ENCODE measurements at regions not wholly inside any gene's neighbourhood (a gene's known extent, or its start where the extent isn't known, plus 50 kb on each side); places are given as distances from the start of the nearest gene placed in this dataset.
"Not testable (repeated sequence)": the region's sequence is repeated elsewhere in the genome, so short reads cannot be mapped to it uniquely, and the experiment has no call there.

GRCh38 chr10:90051474-90051873, 350.1 kb downstream of the KIF20B start:
- no peak overlapping the region for H3K27ac ChIP-seq
- DNase-seq (ENCODE audit: low read depth, low spot score), result no peak
- TF ChIP-seq POLR2AphosphoS5 (IDR thresholded peaks at IDR 0.05; ENCODE audit: borderline replicate concordance, low read depth, low read length), result no peak
- TF ChIP-seq EZH2 (IDR thresholded peaks at IDR 0.05), result no peak
- no peak for TF ChIP-seq FOXP2 (optimal IDR thresholded peaks at IDR 0.05; ENCODE audit: control extremely low read depth, extremely low read length, insufficient read depth)
- H3K9ac ChIP-seq (ENCODE audit: insufficient read length), result no peak overlapping the region
- H3K36me3 ChIP-seq (ENCODE audit: insufficient read depth, low read length), result no peaks in the 10 kb centered on the region
- no peak overlapping the region for H3K4me3 ChIP-seq
- H3K9me3 ChIP-seq (ENCODE audit: low read depth, low read length), result no peaks in the 10 kb centered on the region

- no peaks in the 10 kb centered on the region for H3K9me3 ChIP-seq (ENCODE audit: low read depth, low read length)
- H3K9ac ChIP-seq (ENCODE audit: insufficient read length), result no peak overlapping the region
- TF ChIP-seq EZH2 (IDR thresholded peaks at IDR 0.05) (no peak), FOXP2 (optimal IDR thresholded peaks at IDR 0.05; ENCODE audit: control extremely low read depth, extremely low read length, insufficient read depth) (no peak), POLR2AphosphoS5 (IDR thresholded peaks at IDR 0.05; ENCODE audit: borderline replicate concordance, low read depth, low read length) (no peak)
- H3K4me3 ChIP-seq, result no peak overlapping the region
- no peak overlapping the region for H3K27ac ChIP-seq
- H3K36me3 ChIP-seq (ENCODE audit: insufficient read depth, low read length), result no peaks in the 10 kb centered on the region
- DNase-seq (ENCODE audit: low read depth, low spot score), result no peak
These were observed 361.4 kb downstream of the KIF20B start for GRCh38 chr10:90062786-90063185.

- Histone ChIP-seq H3K36me3 (ENCODE audit: insufficient read depth, low read length) (no peaks in the 10 kb centered on the region), H3K4me3 (no peak overlapping the region), H3K9ac (ENCODE audit: insufficient read length) (no peak overlapping the region), H3K9me3 (ENCODE audit: low read depth, low read length) (no peaks in the 10 kb centered on the region), H3K27ac (no peak overlapping the region)
- no peak for DNase-seq (ENCODE audit: low read depth, low spot score)
- TF ChIP-seq POLR2AphosphoS5 (IDR thresholded peaks at IDR 0.05; ENCODE audit: borderline replicate concordance, low read depth, low read length) (no peak), FOXP2 (optimal IDR thresholded peaks at IDR 0.05; ENCODE audit: control extremely low read depth, extremely low read length, insufficient read depth) (no peak)
These were observed 362.9 kb downstream of the KIF20B start for GRCh38 chr10:90064295-90064694.

GRCh38 chr10:90066435-90066834, 365.0 kb downstream of the KIF20B start:
- no peaks in the 10 kb centered on the region for H3K36me3 ChIP-seq (ENCODE audit: insufficient read depth, low read length)
- H3K4me3 ChIP-seq, result no peak overlapping the region
- no peak overlapping the region for H3K9ac ChIP-seq (ENCODE audit: insufficient read length)
- H3K27ac ChIP-seq, result no peak overlapping the region
- no peak for DNase-seq (ENCODE audit: low read depth, low spot score)
- TF ChIP-seq POLR2AphosphoS5 (IDR thresholded peaks at IDR 0.05; ENCODE audit: borderline replicate concordance, low read depth, low read length), result no peak
- TF ChIP-seq FOXP2 (optimal IDR thresholded peaks at IDR 0.05; ENCODE audit: control extremely low read depth, extremely low read length, insufficient read depth), result no peak
- TF ChIP-seq EZH2 (IDR thresholded peaks at IDR 0.05), result no peak
- H3K9me3 ChIP-seq (ENCODE audit: low read depth, low read length), result no peaks in the 10 kb centered on the region

- Histone ChIP-seq H3K9me3 (ENCODE audit: low read depth, low read length) (no peaks in the 10 kb centered on the region), H3K9ac (ENCODE audit: insufficient read length) (no peak overlapping the region), H3K4me3 (no peak overlapping the region), H3K27ac (no peak overlapping the region), H3K36me3 (ENCODE audit: insufficient read depth, low read length) (no peaks in the 10 kb centered on the region)
- DNase-seq (ENCODE audit: low read depth, low spot score), result no peak
- TF ChIP-seq EZH2 (IDR thresholded peaks at IDR 0.05) (no peak), FOXP2 (optimal IDR thresholded peaks at IDR 0.05; ENCODE audit: control extremely low read depth, extremely low read length, insufficient read depth) (no peak), POLR2AphosphoS5 (IDR thresholded peaks at IDR 0.05; ENCODE audit: borderline replicate concordance, low read depth, low read length) (no peak)
These were observed 374.6 kb downstream of the KIF20B start for GRCh38 chr10:90075995-90076394.

- H3K36me3 ChIP-seq (ENCODE audit: insufficient read depth, low read length), result no peaks in the 10 kb centered on the region
- H3K9ac ChIP-seq (ENCODE audit: insufficient read length), result no peak overlapping the region
- no peak overlapping the region for H3K4me3 ChIP-seq
- no peak for TF ChIP-seq FOXP2 (optimal IDR thresholded peaks at IDR 0.05; ENCODE audit: control extremely low read depth, extremely low read length, insufficient read depth)
- no peak for TF ChIP-seq POLR2AphosphoS5 (IDR thresholded peaks at IDR 0.05; ENCODE audit: borderline replicate concordance, low read depth, low read length)
- no peak for TF ChIP-seq EZH2 (IDR thresholded peaks at IDR 0.05)
- DNase-seq (ENCODE audit: low read depth, low spot score), result no peak
- H3K27ac ChIP-seq, result no peak overlapping the region
- H3K9me3 ChIP-seq (ENCODE audit: low read depth, low read length), result no peaks in the 10 kb centered on the region
These were observed 378.4 kb downstream of the KIF20B start for GRCh38 chr10:90079819-90080218.

GRCh38 chr10:90086606-90087190, 385.3 kb downstream of the KIF20B start:
- H3K4me3 ChIP-seq; H3K27ac ChIP-seq; H3K9ac ChIP-seq (ENCODE audit: insufficient read length); H3K9me3 ChIP-seq (ENCODE audit: low read depth, low read length); DNase-seq (ENCODE audit: low read depth, low spot score); H3K36me3 ChIP-seq (ENCODE audit: insufficient read depth, low read length): not testable (repeated sequence)

- no peak for TF ChIP-seq EZH2 (IDR thresholded peaks at IDR 0.05)
- no peak for TF ChIP-seq FOXP2 (optimal IDR thresholded peaks at IDR 0.05; ENCODE audit: control extremely low read depth, extremely low read length, insufficient read depth)
- TF ChIP-seq POLR2AphosphoS5 (IDR thresholded peaks at IDR 0.05; ENCODE audit: borderline replicate concordance, low read depth, low read length), result no peak
- Histone ChIP-seq H3K4me3 (no peak overlapping the region), H3K36me3 (ENCODE audit: insufficient read depth, low read length) (no peaks in the 10 kb centered on the region), H3K9me3 (ENCODE audit: low read depth, low read length) (no peaks in the 10 kb centered on the region), H3K9ac (ENCODE audit: insufficient read length) (no peak overlapping the region), H3K27ac (no peak overlapping the region)
- DNase-seq (ENCODE audit: low read depth, low spot score), result no peak
These were observed 386.0 kb downstream of the KIF20B start for GRCh38 chr10:90087197-90088023.

- Histone ChIP-seq H3K9ac (ENCODE audit: insufficient read length) (no peak overlapping the region), H3K27ac (no peak overlapping the region)
- TF ChIP-seq POLR2AphosphoS5 (IDR thresholded peaks at IDR 0.05; ENCODE audit: borderline replicate concordance, low read depth, low read length) (no peak), EZH2 (IDR thresholded peaks at IDR 0.05) (no peak), FOXP2 (optimal IDR thresholded peaks at IDR 0.05; ENCODE audit: control extremely low read depth, extremely low read length, insufficient read depth) (no peak)
These were observed 386.6 kb downstream of the KIF20B start for GRCh38 chr10:90088024-90088317.

More at GRCh38 chr10:90088024-90088317, 386.6 kb downstream of the KIF20B start:
- Histone ChIP-seq H3K9me3 (ENCODE audit: low read depth, low read length) (no peaks in the 10 kb centered on the region), H3K36me3 (ENCODE audit: insufficient read depth, low read length) (no peaks in the 10 kb centered on the region), H3K4me3 (no peak overlapping the region)
- DNase-seq (ENCODE audit: low read depth, low spot score), result no peak
